ENCODE measurements at regions not wholly inside any gene's neighbourhood (a gene's known extent, or its start where the extent isn't known, plus 50 kb on each side); places are given as distances from the start of the nearest gene placed in this dataset.

- WGBS, result 87% methylated on average over 3 of the region's 3 CpGs
Measured at GRCh38 chr3:67983166-67983565, 328.8 kb upstream of the SUCLG2 start.

DNA sequence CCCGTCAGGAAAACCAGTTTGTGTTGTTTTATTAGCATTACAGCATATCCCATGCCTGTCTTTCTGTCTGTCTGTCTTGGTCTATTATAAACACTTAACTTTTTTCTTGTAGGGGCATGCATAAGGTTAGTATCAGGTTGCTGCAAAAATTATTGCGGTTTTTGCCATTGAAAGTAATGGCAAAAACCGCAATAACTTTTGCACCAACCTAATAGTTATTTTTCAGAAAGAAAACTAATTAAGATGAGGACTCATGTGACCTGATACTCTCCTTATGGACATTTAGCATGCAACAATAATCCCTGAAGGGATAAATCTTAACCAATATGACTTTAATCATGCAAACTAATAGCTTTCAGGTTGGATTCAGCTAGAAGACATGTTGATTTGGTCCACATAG, 326.7 kb upstream of the SUCLG2 start:
- intact Hi-C loops (cut with DNase I), result no loop called here

More at GRCh38 chr3:67983166-67983565, 328.8 kb upstream of the SUCLG2 start:
- TF ChIP-seq POLR2A (IDR thresholded peaks at IDR 0.05; ENCODE audit: low read depth) (no peak), CTCF (IDR thresholded peaks at IDR 0.05) (no peak), POLR2AphosphoS5 (IDR thresholded peaks at IDR 0.05) (no peak), EP300 (IDR thresholded peaks at IDR 0.05) (no peak)
- Histone ChIP-seq H3K9me3 (no peaks in the 10 kb centered on the region), H3K36me3 (no peaks in the 10 kb centered on the region), H3K4me1 (no peaks in the 10 kb centered on the region), H3K27me3 (no peaks in the 10 kb centered on the region), H3K27ac (replicated peaks in 1 of 4) (no peak overlapping the region), H3K4me3 (no peak overlapping the region)
- intact Hi-C loops (cut with DNase I), result no loop called here
- DNase-seq (ENCODE audit: extremely low spot score), result no peak

GRCh38 chr3:67979342-67979741, 324.9 kb upstream of the SUCLG2 start:
- intact Hi-C loops (cut with DNase I), result no loop called here
- Histone ChIP-seq H3K27me3 (no peaks in the 10 kb centered on the region), H3K27ac (replicated peaks in 1 of 4) (no peak overlapping the region), H3K36me3 (no peaks in the 10 kb centered on the region), H3K4me1 (no peaks in the 10 kb centered on the region), H3K4me3 (no peak overlapping the region), H3K9me3 (no peaks in the 10 kb centered on the region)
- TF ChIP-seq POLR2AphosphoS5 (IDR thresholded peaks at IDR 0.05) (no peak), POLR2A (IDR thresholded peaks at IDR 0.05; ENCODE audit: low read depth) (no peak), CTCF (IDR thresholded peaks at IDR 0.05) (no peak), EP300 (IDR thresholded peaks at IDR 0.05) (no peak)
- DNase-seq (ENCODE audit: extremely low spot score), result no peak

More for the DNA sequence above, 326.7 kb upstream of the SUCLG2 start:
- no peak for TF ChIP-seq CTCF (IDR thresholded peaks at IDR 0.05)
- no peak for TF ChIP-seq POLR2A (IDR thresholded peaks at IDR 0.05; ENCODE audit: low read depth)
- no peak for TF ChIP-seq EP300 (IDR thresholded peaks at IDR 0.05)
- TF ChIP-seq POLR2AphosphoS5 (IDR thresholded peaks at IDR 0.05), result no peak
- 91% methylated on average over 3 of the region's 3 CpGs for WGBS
- DNase-seq (ENCODE audit: extremely low spot score), result no peak
- Histone ChIP-seq H3K36me3 (no peaks in the 10 kb centered on the region), H3K4me3 (no peak overlapping the region), H3K9me3 (no peaks in the 10 kb centered on the region), H3K4me1 (no peaks in the 10 kb centered on the region), H3K27ac (replicated peaks in 1 of 4) (no peak overlapping the region), H3K27me3 (no peaks in the 10 kb centered on the region)

DNA sequence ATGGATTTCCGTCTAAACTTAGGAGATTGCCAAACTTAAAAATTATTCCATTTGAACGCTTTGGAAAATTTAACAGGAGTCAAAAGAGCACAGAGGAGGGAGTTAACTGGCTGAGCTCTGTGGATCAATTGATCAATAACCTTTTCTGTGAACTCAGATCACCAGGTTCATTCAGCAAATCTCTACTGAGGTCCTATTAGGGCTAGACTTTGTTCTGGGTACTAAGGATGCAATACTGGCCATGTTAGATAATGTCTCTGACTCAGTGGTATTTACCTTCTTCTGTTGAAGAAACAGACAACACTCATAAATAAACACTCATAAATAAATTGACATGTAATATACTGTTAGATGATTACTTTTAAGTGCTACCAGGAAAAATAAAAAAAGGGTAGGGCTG, 323.4 kb upstream of the SUCLG2 start:
- H3K4me1 ChIP-seq, result no peaks in the 10 kb centered on the region
- 75% methylated on average over 2 of the region's 2 CpGs for WGBS
- H3K27ac ChIP-seq (replicated peaks in 1 of 4), result no peak overlapping the region
- TF ChIP-seq CTCF (IDR thresholded peaks at IDR 0.05) (no peak), POLR2A (IDR thresholded peaks at IDR 0.05; ENCODE audit: low read depth) (no peak), POLR2AphosphoS5 (IDR thresholded peaks at IDR 0.05) (no peak), EP300 (IDR thresholded peaks at IDR 0.05) (no peak)
- DNase-seq (ENCODE audit: extremely low spot score), result no peak
- intact Hi-C loops (cut with DNase I), result no loop called here
- no peak overlapping the region for H3K4me3 ChIP-seq
- no peaks in the 10 kb centered on the region for H3K36me3 ChIP-seq
- no peaks in the 10 kb centered on the region for H3K27me3 ChIP-seq
- no peaks in the 10 kb centered on the region for H3K9me3 ChIP-seq

DNA sequence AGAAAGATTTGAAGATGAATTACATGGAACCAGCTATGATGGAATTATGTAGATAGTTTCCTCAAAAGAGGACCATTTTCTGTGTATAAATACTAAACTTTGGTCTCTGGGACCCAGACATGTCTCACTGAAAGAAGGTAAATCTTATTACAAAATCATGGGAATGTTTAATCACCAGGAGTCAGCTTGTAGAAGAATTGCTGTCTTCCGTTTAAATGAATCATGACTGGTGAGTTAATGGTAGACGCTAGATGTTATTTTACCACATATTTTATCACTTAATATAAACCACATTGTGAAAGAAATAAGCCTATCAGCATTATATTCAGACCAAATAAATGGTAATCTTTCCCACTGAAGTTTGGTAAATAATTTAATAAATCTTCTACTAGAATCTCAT, 322.3 kb upstream of the SUCLG2 start:
- Histone ChIP-seq H3K9me3 (no peaks in the 10 kb centered on the region), H3K27me3 (no peaks in the 10 kb centered on the region), H3K4me1 (no peaks in the 10 kb centered on the region), H3K4me3 (no peak overlapping the region), H3K27ac (replicated peaks in 1 of 4) (no peak overlapping the region), H3K36me3 (no peaks in the 10 kb centered on the region)
- TF ChIP-seq POLR2AphosphoS5 (IDR thresholded peaks at IDR 0.05) (no peak), POLR2A (IDR thresholded peaks at IDR 0.05; ENCODE audit: low read depth) (no peak), EP300 (IDR thresholded peaks at IDR 0.05) (no peak), CTCF (IDR thresholded peaks at IDR 0.05) (no peak)
- 64% methylated on average over 2 of the region's 2 CpGs for WGBS
- intact Hi-C loops (cut with DNase I), result no loop called here
- DNase-seq (ENCODE audit: extremely low spot score), result no peak
